Lower leg skin (tissue), 3 donors: ENCODE measurements at regions not wholly inside any gene's neighbourhood (a gene's known extent, or its start where the extent isn't known, plus 50 kb on each side); places are given as distances from the start of the nearest gene placed in this dataset.

Source experiments
- CTCF ChIP-seq, 3 donors: fragments of 450-650 bp; IDR thresholded peaks; one replicate each; pipeline ENCODE4 v1.5.1; 2016; ENCODE audit warnings: antibody characterized with exemption in 3 of 3, mild to moderate bottlenecking in 3 of 3, moderate library complexity in 2 of 3
- POLR2A ChIP-seq, 2 donors: fragments of 450-650 bp; IDR thresholded peaks; one replicate each; pipeline ENCODE4 v1.6.1; 2016 to 2017; ENCODE audit warnings: antibody characterized with exemption in 2 of 2, mild to moderate bottlenecking in 1 of 2, moderate library complexity in 1 of 2

- TF ChIP-seq CTCF (IDR thresholded peaks at IDR 0.05) (no peak), POLR2A (IDR thresholded peaks at IDR 0.05) (no peak)
These were observed 473.8 kb upstream of the HSF2 start for GRCh38 chr6:121925534-121926255.
